Mesenchymal stem cell (in vitro differentiated cells and primary cell): ENCODE measurements at regions not wholly inside any gene's neighbourhood (a gene's known extent, or its start where the extent isn't known, plus 50 kb on each side); places are given as distances from the start of the nearest gene placed in this dataset.

ENCODE experiments used
- DNase-seq: peaks from one replicate; pipeline ENCODE4 v3.0.0-alpha.2; 2013
- H2AFZ ChIP-seq: one replicate; pipeline ENCODE4 v1.6.1; 2013; ENCODE audit warnings: low read depth, mild to moderate bottlenecking, control low read depth, inconsistent platforms, low read length, moderate library complexity
- H2AK5ac ChIP-seq: 2 replicates; pipeline ENCODE4 v1.6.1; 2013; ENCODE audit warnings: low read length, moderate library complexity, mild to moderate bottlenecking, inconsistent platforms; ENCODE audit not compliant: severe bottlenecking
- H2BK120ac ChIP-seq: one replicate; pipeline ENCODE4 v1.6.1; 2013; ENCODE audit warnings: low read depth, mild to moderate bottlenecking, inconsistent platforms, low read length, moderate library complexity
- H2BK12ac ChIP-seq, 2 experiments: one replicate each; pipeline ENCODE4 v1.6.1; 2013; ENCODE audit warnings: inconsistent platforms in 2 of 2, low read length in 2 of 2, mild to moderate bottlenecking in 2 of 2, moderate library complexity in 2 of 2, control low read depth in 1 of 2
- H2BK15ac ChIP-seq: one replicate; pipeline ENCODE4 v1.6.1; 2013; ENCODE audit warnings: mild to moderate bottlenecking, low read depth, inconsistent platforms; ENCODE audit not compliant: poor library complexity, severe bottlenecking
- H2BK5ac ChIP-seq: 2 replicates; pipeline ENCODE4 v1.6.1; 2013; ENCODE audit warnings: low read depth, mild to moderate bottlenecking, low read length, control low read depth, inconsistent platforms; ENCODE audit not compliant: poor library complexity, severe bottlenecking
- H3K14ac ChIP-seq, 2 experiments: one replicate each; pipeline ENCODE4 v1.6.1; 2013; ENCODE audit warnings: inconsistent platforms in 2 of 2, low read length in 2 of 2, control low read depth in 1 of 2, mild to moderate bottlenecking in 1 of 2, moderate library complexity in 1 of 2
- H3K18ac ChIP-seq, 2 experiments: one replicate each; pipeline ENCODE4 v1.6.1; 2013; ENCODE audit warnings: inconsistent platforms in 2 of 2, low read length in 2 of 2, control low read depth in 1 of 2, low read depth in 1 of 2, mild to moderate bottlenecking in 1 of 2
- H3K23ac ChIP-seq, 2 experiments: one replicate each; pipeline ENCODE4 v1.6.1; 2013; ENCODE audit warnings: inconsistent platforms in 2 of 2, low read length in 2 of 2, mild to moderate bottlenecking in 2 of 2, moderate library complexity in 2 of 2, control low read depth in 1 of 2
- H3K27ac ChIP-seq: 2 replicates; pipeline ENCODE4 v1.5.1; 2013; ENCODE audit warnings: mild to moderate bottlenecking, moderate library complexity, low read length, control low read depth, inconsistent platforms; ENCODE audit not compliant: poor library complexity, severe bottlenecking
- H3K27me3 ChIP-seq, 2 experiments: 2 replicates each; pipeline versions ENCODE4 v1.6.1 to v1.7.0; 2013; ENCODE audit warnings: low read length in 2 of 2, mild to moderate bottlenecking in 2 of 2, moderate library complexity in 2 of 2, control low read depth in 1 of 2, inconsistent platforms in 1 of 2; ENCODE audit not compliant: control insufficient read depth in 1 of 2, insufficient read depth in 1 of 2
- H3K36me3 ChIP-seq, 2 experiments: 2 replicates each; pipeline versions ENCODE4 v1.6.1 to v1.7.0; 2013; ENCODE audit warnings: low read length in 2 of 2, control low read depth in 1 of 2, inconsistent platforms in 1 of 2, low read depth in 1 of 2, mild to moderate bottlenecking in 1 of 2; ENCODE audit not compliant: insufficient read depth in 2 of 2, control insufficient read depth in 1 of 2
- H3K4ac ChIP-seq, 2 experiments: one replicate each; pipeline ENCODE4 v1.6.1; 2013; ENCODE audit warnings: inconsistent platforms in 2 of 2, low read length in 2 of 2, mild to moderate bottlenecking in 2 of 2, moderate library complexity in 2 of 2, control low read depth in 1 of 2, low read depth in 1 of 2
- H3K4me1 ChIP-seq: 2 replicates; pipeline ENCODE4 v1.6.1; 2013; ENCODE audit warnings: low read depth, low read length, control low read depth; ENCODE audit not compliant: control insufficient read depth, insufficient read depth
- H3K4me2 ChIP-seq: 2 replicates; pipeline ENCODE4 v1.6.1; 2013; ENCODE audit warnings: low read length, mild to moderate bottlenecking, inconsistent platforms; ENCODE audit not compliant: poor library complexity, severe bottlenecking
- H3K4me3 ChIP-seq, 2 experiments: 2 replicates each; pipeline versions ENCODE4 v1.5.1 to v1.7.0; 2013; ENCODE audit warnings: low read length in 2 of 2, mild to moderate bottlenecking in 2 of 2, control low read depth in 1 of 2, low read depth in 1 of 2; ENCODE audit not compliant: insufficient read depth in 1 of 2
- H3K79me1 ChIP-seq: replicated peaks from 2 replicates; pipeline ENCODE4 v1.6.1; 2013; ENCODE audit warnings: mild to moderate bottlenecking, control low read depth, low read length, inconsistent platforms; ENCODE audit not compliant: poor library complexity, severe bottlenecking
- H3K9ac ChIP-seq: 2 replicates; pipeline ENCODE4 v1.7.0; 2013; ENCODE audit warnings: mild to moderate bottlenecking, low read length, moderate library complexity
- H3K9me3 ChIP-seq: 2 replicates; pipeline ENCODE4 v1.7.0; 2013; ENCODE audit warnings: mild to moderate bottlenecking, low read length; ENCODE audit not compliant: control insufficient read depth
- H4K8ac ChIP-seq: one replicate; pipeline ENCODE4 v1.6.1; 2013; ENCODE audit warnings: inconsistent platforms, mild to moderate bottlenecking, low read length, moderate library complexity
- H4K91ac ChIP-seq: one replicate; pipeline ENCODE4 v1.6.1; 2013; ENCODE audit warnings: mild to moderate bottlenecking, low read length, inconsistent platforms
- WGBS: methylation state at CpG from one replicate; pipeline ENCODE4 v1.1.7; 2013; ENCODE audit warnings: mixed read lengths; 5-methylcytosine and 5-hydroxymethylcytosine counted together

- Histone ChIP-seq H3K4me2 (no peak overlapping the region), H3K36me3 (no peaks in the 10 kb centered on the region), H3K4me1 (peaks cover 1% of the 10 kb centered on the region), H3K18ac (no peak overlapping the region), H2AFZ (no peak overlapping the region), H2BK120ac (no peak overlapping the region), H2BK12ac (no peak overlapping the region), H3K4ac (no peak overlapping the region), H3K27ac (no peak overlapping the region), H2AK5ac (no peak overlapping the region), H3K4me3 (no peak overlapping the region), H3K27me3 (peaks cover 0 to 14% of the 10 kb centered on the region in 2 experiments), H3K9me3 (no peaks in the 10 kb centered on the region), H4K91ac (no peak overlapping the region), H3K23ac (no peak overlapping the region), H4K8ac (no peak overlapping the region), H3K9ac (no peak overlapping the region), H3K14ac (no peak overlapping the region), H2BK15ac (no peak overlapping the region), H2BK5ac (no peak overlapping the region), H3K79me1 (no peaks in the 10 kb centered on the region)
- DNase-seq, result no peak
- WGBS, result 64% methylated on average over 11 of the region's 12 CpGs
Measured at GRCh38 chr1:37243368-37244082, 209.2 kb upstream of the GRIK3 start.

DNA sequence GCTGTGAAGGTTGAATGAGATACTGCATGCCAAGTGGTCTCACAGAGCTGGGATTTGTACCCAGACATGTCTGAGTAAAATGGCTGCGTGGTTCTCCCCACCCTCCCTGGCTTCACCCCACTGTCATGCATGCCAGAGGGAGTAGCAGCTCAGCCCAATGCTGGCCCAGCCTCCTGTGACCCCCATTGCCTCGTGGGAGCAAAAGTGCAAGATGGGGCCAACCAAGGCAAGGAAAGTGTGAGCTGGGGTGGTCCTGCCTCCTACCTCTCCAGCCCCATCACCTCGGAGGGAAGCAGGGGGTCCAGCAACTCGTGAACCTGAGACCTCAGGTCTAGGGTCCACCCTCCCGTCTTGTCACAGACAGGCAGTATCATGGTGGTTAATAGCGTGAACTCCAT, 209.8 kb upstream of the GRIK3 start:
- H3K4me1 ChIP-seq, result peaks cover 1% of the 10 kb centered on the region
- H2BK120ac ChIP-seq, result no peak overlapping the region
- H3K4me3 ChIP-seq, result no peak overlapping the region
- no peak overlapping the region for H3K9ac ChIP-seq
- H3K79me1 ChIP-seq, result no peaks in the 10 kb centered on the region
- H3K27ac ChIP-seq, result no peak overlapping the region
- no peak overlapping the region for H2BK12ac ChIP-seq
- no peak overlapping the region for H2AK5ac ChIP-seq
- H2BK5ac ChIP-seq, result no peak overlapping the region
- no peak overlapping the region for H3K4me2 ChIP-seq
- H4K91ac ChIP-seq, result no peak overlapping the region
- 54% methylated on average over 6 of the region's 6 CpGs for WGBS
- peaks cover 0 to 14% of the 10 kb centered on the region in 2 experiments for H3K27me3 ChIP-seq
- H3K4ac ChIP-seq, result no peak overlapping the region
- H2AFZ ChIP-seq, result no peak overlapping the region
- no peaks in the 10 kb centered on the region for H3K9me3 ChIP-seq
- no peak overlapping the region for H2BK15ac ChIP-seq
- H3K14ac ChIP-seq, result no peak overlapping the region
- no peak overlapping the region for H3K18ac ChIP-seq
- H4K8ac ChIP-seq, result no peak overlapping the region
- DNase-seq, result no peak
- H3K36me3 ChIP-seq, result no peaks in the 10 kb centered on the region
- no peak overlapping the region for H3K23ac ChIP-seq

- no peak overlapping the region for H2AK5ac ChIP-seq
- H3K14ac ChIP-seq, result no peak overlapping the region
- no peak overlapping the region for H2BK5ac ChIP-seq
- no peak overlapping the region for H4K91ac ChIP-seq
- no peak overlapping the region for H3K27ac ChIP-seq
- H3K18ac ChIP-seq, result no peak overlapping the region
- no peak overlapping the region for H3K4ac ChIP-seq
- peaks cover 0 to 14% of the 10 kb centered on the region in 2 experiments for H3K27me3 ChIP-seq
- no peak overlapping the region for H2AFZ ChIP-seq
- no peaks in the 10 kb centered on the region for H3K79me1 ChIP-seq
- no peak overlapping the region for H3K4me3 ChIP-seq
- H3K9ac ChIP-seq, result no peak overlapping the region
- no peak overlapping the region for H2BK120ac ChIP-seq
- peaks cover 1% of the 10 kb centered on the region for H3K4me1 ChIP-seq
- H3K36me3 ChIP-seq, result no peaks in the 10 kb centered on the region
- no peak overlapping the region for H2BK15ac ChIP-seq
- 72% methylated on average over 3 of the region's 3 CpGs for WGBS
- H3K4me2 ChIP-seq, result no peak overlapping the region
- no peak overlapping the region for H2BK12ac ChIP-seq
- no peak overlapping the region for H4K8ac ChIP-seq
- H3K9me3 ChIP-seq, result no peaks in the 10 kb centered on the region
- no peak for DNase-seq
- no peak overlapping the region for H3K23ac ChIP-seq
Measured at GRCh38 chr1:37244815-37245214, 210.5 kb upstream of the GRIK3 start.

DNA sequence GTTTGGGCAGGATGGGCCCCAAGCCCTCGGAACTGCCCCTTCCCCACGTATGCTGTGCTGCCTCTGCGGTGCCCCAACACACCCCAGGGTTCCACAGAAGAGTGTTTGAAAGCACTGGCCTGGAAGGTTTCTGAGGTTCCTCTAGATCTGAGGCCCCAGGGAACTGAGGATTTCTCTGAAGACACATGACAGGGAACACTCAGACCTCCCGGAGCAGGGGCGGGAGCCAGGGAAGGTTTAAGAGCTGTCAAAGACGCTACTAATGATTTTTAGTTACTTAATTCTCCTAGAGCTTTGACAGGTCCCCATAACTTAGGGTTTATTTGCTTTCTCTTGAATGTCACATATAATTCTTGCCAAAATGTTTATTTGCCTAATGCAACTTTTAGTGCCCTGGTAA, 212.3 kb upstream of the GRIK3 start:
- Histone ChIP-seq H3K4me2 (no peak overlapping the region), H3K4me1 (no peaks in the 10 kb centered on the region), H4K91ac (no peak overlapping the region), H3K79me1 (no peaks in the 10 kb centered on the region), H2AFZ (no peak overlapping the region), H3K18ac (no peak overlapping the region), H4K8ac (no peak overlapping the region), H3K36me3 (no peaks in the 10 kb centered on the region), H3K4ac (no peak overlapping the region), H2BK5ac (no peak overlapping the region), H3K9me3 (no peaks in the 10 kb centered on the region), H3K27me3 (peaks cover 0 to 12% of the 10 kb centered on the region in 2 experiments), H3K9ac (no peak overlapping the region), H3K27ac (no peak overlapping the region), H2BK120ac (no peak overlapping the region), H2BK12ac (no peak overlapping the region), H2AK5ac (no peak overlapping the region), H3K14ac (no peak overlapping the region), H3K23ac (no peak overlapping the region), H3K4me3 (no peak overlapping the region), H2BK15ac (no peak overlapping the region)
- 82% methylated on average over 5 of the region's 6 CpGs for WGBS
- DNase-seq, result no peak
